GM23248 (cell line): ENCODE measurements at regions not wholly inside any gene's neighbourhood (a gene's known extent, or its start where the extent isn't known, plus 50 kb on each side); places are given as distances from the start of the nearest gene placed in this dataset.

ENCODE experiments used
- EZH2 ChIP-seq: fragments of 200-600 bp; sonication (generic); IDR thresholded peaks from 2 replicates; pipeline ENCODE4 v1.6.1; 2018; ENCODE audit warnings: antibody characterized with exemption, mild to moderate bottlenecking; ENCODE audit not compliant: insufficient read depth, poor library complexity, severe bottlenecking
- EZH2phosphoT487 ChIP-seq: fragments of 200-600 bp; sonication (generic); IDR thresholded peaks from 2 replicates; pipeline ENCODE4 v1.6.1; 2018; ENCODE audit warnings: antibody characterized with exemption, moderate library complexity, mild to moderate bottlenecking, low read depth; ENCODE audit not compliant: insufficient read depth

GRCh38 chr18:56245866-56246580 lies 392.4 kb downstream of the TXNL1 start:
- TF ChIP-seq EZH2 (no peak), EZH2phosphoT487 (no peak)
